Neural crest cell (in vitro differentiated cells): ENCODE measurements at regions not wholly inside any gene's neighbourhood (a gene's known extent, or its start where the extent isn't known, plus 50 kb on each side); places are given as distances from the start of the nearest gene placed in this dataset.

Experiments
- DNase-seq: peaks from one replicate; pipeline ENCODE4 v3.0.0; 2021; ENCODE audit warnings: low read depth, mixed read lengths, low spot score
- H3K27ac Mint-ChIP-seq: one replicate; pipeline ENCODE4 v1.8.0; 2021; ENCODE audit warnings: mild to moderate bottlenecking, mixed read lengths; ENCODE audit not compliant: unreplicated experiment
- H3K27me3 Mint-ChIP-seq: 2 replicates; pipeline ENCODE4 v1.8.0; 2021; ENCODE audit warnings: low read depth, mild to moderate bottlenecking, mixed read lengths
- H3K36me3 Mint-ChIP-seq: 2 replicates; pipeline ENCODE4 v1.8.0; 2021; ENCODE audit warnings: low read depth, mild to moderate bottlenecking, mixed read lengths
- H3K4me1 Mint-ChIP-seq: 2 replicates; pipeline ENCODE4 v1.8.0; 2021; ENCODE audit warnings: mixed read lengths
- H3K4me3 Mint-ChIP-seq: one replicate; pipeline ENCODE4 v1.8.0; 2021; ENCODE audit warnings: mild to moderate bottlenecking, mixed read lengths
- H3K9me3 Mint-ChIP-seq: 2 replicates; pipeline ENCODE4 v1.8.0; 2021; ENCODE audit warnings: mixed read lengths
- CTCF ChIP-seq: fragments of 200-600 bp; sonication (generic); conservative IDR thresholded peaks from 2 replicates; pipeline ENCODE4 v1.5.0; 2021; ENCODE audit warnings: antibody characterized with exemption, mild to moderate bottlenecking

- Mint-ChIP-seq H3K9me3 (peaks cover 2% of the 10 kb centered on the region), H3K27me3 (no peaks in the 10 kb centered on the region), H3K4me3 (no peak overlapping the region)
Observed at GRCh38 chr5:166709691-166710090, 1581.8 kb upstream of the WWC1 start.

GRCh38 chr5:166710271-166710670, 1581.2 kb upstream of the WWC1 start:
- no peak for DNase-seq
- TF ChIP-seq CTCF = no peak
- Mint-ChIP-seq H3K36me3 (no peaks in the 10 kb centered on the region), H3K4me1 (peaks cover 27% of the 10 kb centered on the region), H3K4me3 (no peak overlapping the region), H3K27me3 (no peaks in the 10 kb centered on the region), H3K27ac (no peak overlapping the region), H3K9me3 (peaks cover 2% of the 10 kb centered on the region)

More at GRCh38 chr5:166709691-166710090, 1581.8 kb upstream of the WWC1 start:
- Mint-ChIP-seq H3K27ac (no peak overlapping the region), H3K36me3 (no peaks in the 10 kb centered on the region), H3K4me1 (peaks cover 27% of the 10 kb centered on the region)
- TF ChIP-seq CTCF = no peak
- no peak for DNase-seq

- DNase-seq = no peak
- Mint-ChIP-seq H3K27me3 (no peaks in the 10 kb centered on the region), H3K4me1 (peaks cover 31% of the 10 kb centered on the region), H3K36me3 (no peaks in the 10 kb centered on the region), H3K27ac (no peak overlapping the region), H3K9me3 (peaks cover 5% of the 10 kb centered on the region), H3K4me3 (no peak overlapping the region)
- no peak for TF ChIP-seq CTCF
Observed at GRCh38 chr5:166712447-166713185, 1578.8 kb upstream of the WWC1 start.

- no peaks in the 10 kb centered on the region for H3K27me3 Mint-ChIP-seq
- H3K36me3 Mint-ChIP-seq = no peaks in the 10 kb centered on the region
- peaks cover 5% of the 10 kb centered on the region for H3K9me3 Mint-ChIP-seq
- H3K4me1 Mint-ChIP-seq = peaks cover 27% of the 10 kb centered on the region
- no peak overlapping the region for H3K4me3 Mint-ChIP-seq
- no peak for DNase-seq
- no peak for TF ChIP-seq CTCF
- no peak overlapping the region for H3K27ac Mint-ChIP-seq
Observed at GRCh38 chr5:166713295-166713694, 1578.2 kb upstream of the WWC1 start.

GRCh38 chr5:166716856-166717492, 1574.5 kb upstream of the WWC1 start:
- H3K27ac Mint-ChIP-seq = no peak overlapping the region
- H3K4me1 Mint-ChIP-seq = peaks cover 19% of the 10 kb centered on the region
- peaks cover 12% of the 10 kb centered on the region for H3K9me3 Mint-ChIP-seq
- H3K4me3 Mint-ChIP-seq = no peak overlapping the region
- TF ChIP-seq CTCF = no peak
- no peaks in the 10 kb centered on the region for H3K36me3 Mint-ChIP-seq
- no peaks in the 10 kb centered on the region for H3K27me3 Mint-ChIP-seq
- DNase-seq = no peak
